ENCODE measurements at regions not wholly inside any gene's neighbourhood (a gene's known extent, or its start where the extent isn't known, plus 50 kb on each side); places are given as distances from the start of the nearest gene placed in this dataset.

GRCh38 chr4:34534916-34535315 is 1709.4 kb downstream of the ARAP2 start:
- H3K4me3 ChIP-seq (ENCODE audit: low read depth, low read length): no peak overlapping the region
- peak; percentile 3 for DNase-seq (ENCODE audit: low read depth)

DNA sequence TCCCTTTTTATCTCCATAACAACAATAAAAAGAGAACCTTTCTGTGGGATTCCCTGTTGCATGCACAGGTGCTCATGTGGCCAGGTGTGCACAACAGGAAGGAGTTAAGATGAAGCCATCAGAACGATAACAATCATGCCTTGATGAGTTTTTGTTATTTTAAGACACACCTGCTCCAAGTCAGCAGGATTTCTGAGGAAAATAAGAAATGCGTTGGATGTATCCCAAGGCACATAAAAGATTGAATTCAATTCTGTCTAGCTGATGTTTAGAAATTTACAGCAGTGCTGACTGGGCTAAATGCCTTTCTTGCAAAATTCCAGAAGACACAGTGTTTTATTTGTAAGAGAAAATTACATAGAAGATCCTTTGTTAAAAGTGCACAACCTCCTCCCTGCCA is 1678.2 kb downstream of the ARAP2 start:
- H3K4me3 ChIP-seq (ENCODE audit: low read depth, low read length): no peak overlapping the region
- no peak for DNase-seq (ENCODE audit: low read depth)

- no peak overlapping the region for H3K4me3 ChIP-seq (ENCODE audit: low read depth, low read length)
- DNase-seq (ENCODE audit: low read depth): no peak
Observed at GRCh38 chr4:34572026-34572425, 1672.3 kb downstream of the ARAP2 start.

DNA sequence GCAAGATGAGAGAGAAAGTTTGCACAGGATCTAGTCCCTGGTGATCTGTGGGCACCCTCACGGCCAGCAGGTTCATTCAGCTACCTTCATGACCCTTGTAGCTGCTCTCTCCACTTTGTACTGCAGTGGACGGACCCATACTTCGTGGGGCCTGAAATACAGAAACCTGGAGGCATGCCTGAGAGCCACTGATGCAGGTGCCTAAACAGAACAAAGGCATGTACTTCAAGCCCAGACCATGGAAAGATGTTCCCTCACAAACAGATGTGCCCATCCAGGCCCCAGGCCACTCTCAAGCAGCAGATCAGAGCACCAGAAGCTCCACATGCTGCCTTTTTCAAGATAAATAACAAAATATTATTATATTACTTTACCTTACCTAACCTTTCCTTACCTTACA is 1629.0 kb downstream of the ARAP2 start:
- no peak for DNase-seq (ENCODE audit: low read depth)
- H3K4me3 ChIP-seq (ENCODE audit: low read depth, low read length): no peak overlapping the region

DNA sequence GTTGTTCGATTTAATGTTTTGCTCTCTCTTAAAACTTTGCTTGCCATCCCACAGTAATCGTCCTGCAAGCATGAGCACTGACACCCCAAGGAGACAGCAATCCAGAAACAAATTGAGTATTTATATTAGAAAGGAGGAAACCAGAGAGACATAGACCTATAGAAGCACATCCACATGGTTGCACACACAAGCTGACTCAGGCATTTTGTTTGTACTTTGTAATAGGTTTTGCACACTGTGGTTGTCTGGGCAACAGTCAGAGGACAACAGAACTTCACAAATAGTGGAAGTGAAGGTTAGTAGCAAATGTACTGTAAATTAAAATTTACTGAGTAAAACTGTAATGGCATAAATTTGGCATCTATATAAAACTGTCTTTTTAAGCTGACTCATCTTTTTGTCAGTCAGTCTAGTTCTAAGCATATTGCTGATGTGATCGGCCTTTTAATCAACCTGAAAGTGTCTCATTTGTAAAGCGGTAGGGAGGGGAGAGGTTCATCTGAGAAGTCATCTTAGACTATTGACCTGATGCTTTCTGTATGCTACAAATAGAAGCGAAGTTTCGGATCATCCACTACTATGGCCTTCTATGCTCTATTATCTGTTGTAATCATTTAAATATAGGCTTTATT is 1624.7 kb downstream of the ARAP2 start:
- peak; percentile 41 for DNase-seq (ENCODE audit: low read depth)
- no peak overlapping the region for H3K4me3 ChIP-seq (ENCODE audit: low read depth, low read length)

- H3K4me3 ChIP-seq (ENCODE audit: low read depth, low read length): no peak overlapping the region
- DNase-seq (ENCODE audit: low read depth): no peak
Observed at GRCh38 chr4:34628471-34628870, 1615.8 kb downstream of the ARAP2 start.

GRCh38 chr4:34629451-34629850 is 1614.9 kb downstream of the ARAP2 start:
- no peak for DNase-seq (ENCODE audit: low read depth)
- H3K4me3 ChIP-seq (ENCODE audit: low read depth, low read length): no peak overlapping the region

DNA sequence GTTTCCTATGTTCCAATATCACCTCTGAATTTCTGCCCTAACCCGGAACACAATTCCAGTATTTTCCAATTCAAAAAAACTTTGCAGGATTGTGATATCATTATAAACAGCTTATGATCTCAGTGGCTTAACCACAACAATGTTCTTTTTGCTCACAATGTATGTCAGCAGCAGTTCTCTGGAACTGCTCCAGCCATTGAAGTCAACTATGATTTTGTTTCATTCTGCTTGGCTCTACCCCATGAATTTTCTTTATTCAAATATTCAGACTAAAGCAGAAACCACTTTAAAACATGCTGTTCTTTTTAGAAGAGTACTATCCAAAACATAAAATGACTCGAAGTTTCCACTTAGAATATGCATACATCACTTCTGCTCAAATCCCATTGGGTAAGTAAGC is 1611.1 kb downstream of the ARAP2 start:
- peak; percentile 60 for DNase-seq (ENCODE audit: low read depth)
- no peak overlapping the region for H3K4me3 ChIP-seq (ENCODE audit: low read depth, low read length)

GRCh38 chr4:34636623-34637022 is 1607.7 kb downstream of the ARAP2 start:
- no peak overlapping the region for H3K4me3 ChIP-seq (ENCODE audit: low read depth, low read length)
- DNase-seq (ENCODE audit: low read depth): no peak

GRCh38 chr4:34643476-34643875 is 1600.8 kb downstream of the ARAP2 start:
- peak; percentile 13 for DNase-seq (ENCODE audit: low read depth)
- no peak overlapping the region for H3K4me3 ChIP-seq (ENCODE audit: low read depth, low read length)

GRCh38 chr4:34644579-34645115 is 1599.7 kb downstream of the ARAP2 start:
- peak; percentile 64 for DNase-seq (ENCODE audit: low read depth)
- H3K4me3 ChIP-seq (ENCODE audit: low read depth, low read length): no peak overlapping the region

- no peak overlapping the region for H3K4me3 ChIP-seq (ENCODE audit: low read depth, low read length)
- peak; percentile 39 for DNase-seq (ENCODE audit: low read depth)
Observed at GRCh38 chr4:34649716-34650115, 1594.6 kb downstream of the ARAP2 start.

GRCh38 chr4:34664051-34664450 is 1580.3 kb downstream of the ARAP2 start:
- no peak overlapping the region for H3K4me3 ChIP-seq (ENCODE audit: low read depth, low read length)
- DNase-seq (ENCODE audit: low read depth): no peak

- no peak for DNase-seq (ENCODE audit: low read depth)
- H3K4me3 ChIP-seq (ENCODE audit: low read depth, low read length): no peak overlapping the region
Observed at GRCh38 chr4:34676400-34676799, 1567.9 kb downstream of the ARAP2 start.

GRCh38 chr4:34678431-34678830 is 1565.9 kb downstream of the ARAP2 start:
- DNase-seq (ENCODE audit: low read depth): no peak
- H3K4me3 ChIP-seq (ENCODE audit: low read depth, low read length): no peak overlapping the region

DNA sequence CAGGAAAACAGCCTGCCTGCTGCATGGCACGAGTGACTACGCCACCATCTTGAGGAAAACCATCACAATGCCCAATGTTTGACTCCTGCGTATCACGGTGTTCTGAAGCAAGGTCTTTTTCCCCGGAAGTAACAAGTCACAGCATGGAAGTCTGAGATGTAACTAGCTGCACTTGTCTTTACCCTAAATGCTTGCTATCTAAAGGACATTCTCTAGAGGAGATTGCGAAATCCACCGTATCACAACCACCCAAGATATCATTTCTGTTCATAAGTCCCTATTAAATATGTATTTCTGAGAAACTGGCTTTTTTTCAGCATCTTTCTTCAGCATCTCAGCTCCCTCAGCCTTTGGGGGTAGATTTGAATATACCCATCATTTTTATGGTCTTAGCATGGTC is 1565.1 kb downstream of the ARAP2 start:
- no peak for DNase-seq (ENCODE audit: low read depth)
- no peak overlapping the region for H3K4me3 ChIP-seq (ENCODE audit: low read depth, low read length)

GRCh38 chr4:34709564-34709963 is 1534.8 kb downstream of the ARAP2 start:
- no peak overlapping the region for H3K4me3 ChIP-seq (ENCODE audit: low read depth, low read length)
- DNase-seq (ENCODE audit: low read depth): no peak

- H3K4me3 ChIP-seq (ENCODE audit: low read depth, low read length): no peak overlapping the region
- no peak for DNase-seq (ENCODE audit: low read depth)
Observed at GRCh38 chr4:34718576-34719245, 1525.6 kb downstream of the ARAP2 start.

DNA sequence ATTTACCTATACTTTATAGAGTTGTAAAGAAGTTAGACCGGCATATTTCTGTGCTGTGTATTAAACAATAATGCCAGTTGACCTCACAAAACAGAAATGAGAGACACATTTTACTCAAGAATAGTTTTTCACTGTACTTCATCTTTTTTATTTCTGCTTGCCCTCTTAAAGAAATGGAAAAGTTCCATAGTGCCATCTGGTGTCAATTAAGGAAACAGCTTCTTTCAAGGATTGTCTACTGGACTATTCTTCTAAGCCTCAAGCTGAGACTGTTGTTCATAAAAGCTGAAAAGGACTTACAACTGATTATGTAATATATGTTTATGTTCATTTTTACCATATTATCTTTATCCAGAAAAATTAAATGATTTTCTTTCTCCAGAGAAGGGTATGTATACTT is 1523.7 kb downstream of the ARAP2 start:
- DNase-seq (ENCODE audit: low read depth): no peak
- no peak overlapping the region for H3K4me3 ChIP-seq (ENCODE audit: low read depth, low read length)

- no peak for DNase-seq (ENCODE audit: low read depth)
- H3K4me3 ChIP-seq (ENCODE audit: low read depth, low read length): no peak overlapping the region
Observed at GRCh38 chr4:34721835-34722234, 1522.5 kb downstream of the ARAP2 start.

GRCh38 chr4:34723605-34724004 is 1520.7 kb downstream of the ARAP2 start:
- no peak overlapping the region for H3K4me3 ChIP-seq (ENCODE audit: low read depth, low read length)
- DNase-seq (ENCODE audit: low read depth): peak; percentile 39
